Sigmoid colon (tissue), 6 donors: ENCODE measurements at regions not wholly inside any gene's neighbourhood (a gene's known extent, or its start where the extent isn't known, plus 50 kb on each side); places are given as distances from the start of the nearest gene placed in this dataset.

Source experiments
- DNase-seq: peaks from one replicate; pipeline ENCODE4 v3.0.0-alpha.2; 2019
- H3K27ac ChIP-seq, 4 donors: fragments of 200-600 bp; sonication (generic); one replicate each; pipeline ENCODE4 v1.5.1; 2016 to 2019; ENCODE audit warnings: mild to moderate bottlenecking in 1 of 4
- H3K27me3 ChIP-seq, 3 donors: fragments of 200-600 bp; sonication (generic); one replicate each; pipeline ENCODE4 v1.5.1; 2019; ENCODE audit warnings: mild to moderate bottlenecking in 1 of 3
- H3K36me3 ChIP-seq, 4 donors: fragments of 200-600 bp; sonication (generic); one replicate each; pipeline ENCODE4 v1.5.1; 2016 to 2019
- H3K4me1 ChIP-seq, 4 donors: fragments of 200-600 bp; sonication (generic); one replicate each; pipeline ENCODE4 v1.5.1; 2017 to 2019
- H3K4me3 ChIP-seq, 4 donors: fragments of 200-600 bp; sonication (generic); one replicate each; pipeline ENCODE4 v1.5.1; 2017 to 2019; ENCODE audit warnings: mild to moderate bottlenecking in 2 of 4, moderate library complexity in 1 of 4
- H3K9me3 ChIP-seq, 4 donors: fragments of 200-600 bp in 3 of 4; sonication (generic) in 3 of 4; one replicate each; pipeline versions ENCODE4 v1.5.1 to v1.6.1; 2013 to 2019
- EP300 ChIP-seq, 4 donors: sonication (generic); formaldehyde crosslinking; IDR thresholded peaks; one replicate each; pipeline ENCODE4 v1.6.1; 2017; ENCODE audit warnings: antibody characterized with exemption in 4 of 4
- POLR2A ChIP-seq, 2 donors: fragments of 450-650 bp; IDR thresholded peaks; one replicate each; pipeline ENCODE4 v1.6.1; 2016; ENCODE audit warnings: antibody characterized with exemption in 2 of 2, mild to moderate bottlenecking in 2 of 2, moderate library complexity in 2 of 2
- POLR2AphosphoS5 ChIP-seq, 4 donors: sonication (generic); formaldehyde crosslinking; IDR thresholded peaks; one replicate each; pipeline ENCODE4 v1.6.1; 2017; ENCODE audit warnings: antibody characterized with exemption in 4 of 4
- WGBS, 2 donors: extraction: QIAGEN DNeasy Blood & Tissue Kit; methylation state at CpG; one replicate each; pipeline ENCODE4 v1.1.7; 2013; 5-methylcytosine and 5-hydroxymethylcytosine counted together
- intact Hi-C: fragments of 100-400 bp; cut with DNase I; formaldehyde crosslinking; loops from one replicate; pipeline ENCODE4 v1.15.1; 2023
- TF ChIP-seq, protein P1 (sequence below), 4 experiments: fragments of 450-650 bp in 3 of 4; fragments of 200-600 bp in 1 of 4; IDR thresholded peaks; one replicate each; pipeline ENCODE4 v1.5.1; 2016 to 2019; ENCODE audit warnings: antibody characterized with exemption in 4 of 4, mild to moderate bottlenecking in 3 of 4, moderate library complexity in 2 of 4
- donor health status: healthy with polysubstance abuse.
- donor health status: healthy.

DNA sequence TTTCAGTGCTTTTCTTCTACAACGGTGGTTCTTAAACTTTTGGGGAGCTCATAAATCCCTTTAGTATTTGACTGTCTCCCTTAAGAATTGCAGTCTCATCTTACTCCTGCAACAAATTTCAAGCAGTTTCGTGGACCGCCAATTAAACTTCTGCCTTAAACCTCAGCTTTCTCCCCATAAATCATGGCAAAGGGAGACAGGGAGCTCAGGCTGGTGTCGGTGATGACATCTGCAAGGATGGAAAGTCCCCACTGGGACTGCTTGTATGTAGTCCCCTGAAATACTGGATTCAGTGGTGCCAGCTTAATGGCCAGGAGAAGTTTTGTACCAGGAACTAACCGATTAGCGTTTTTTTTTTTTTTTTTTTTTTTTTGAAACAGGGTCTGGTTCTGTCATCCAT lies 148.7 kb upstream of the ITGA6 start:
- no peaks in the 10 kb centered on the region for H3K27me3 ChIP-seq
- TF ChIP-seq POLR2A (IDR thresholded peaks at IDR 0.05): no peak
- no peak for TF ChIP-seq POLR2AphosphoS5 (IDR thresholded peaks at IDR 0.05)
- no peak for TF ChIP-seq EP300 (IDR thresholded peaks at IDR 0.05)
- TF ChIP-seq, protein P1, sequence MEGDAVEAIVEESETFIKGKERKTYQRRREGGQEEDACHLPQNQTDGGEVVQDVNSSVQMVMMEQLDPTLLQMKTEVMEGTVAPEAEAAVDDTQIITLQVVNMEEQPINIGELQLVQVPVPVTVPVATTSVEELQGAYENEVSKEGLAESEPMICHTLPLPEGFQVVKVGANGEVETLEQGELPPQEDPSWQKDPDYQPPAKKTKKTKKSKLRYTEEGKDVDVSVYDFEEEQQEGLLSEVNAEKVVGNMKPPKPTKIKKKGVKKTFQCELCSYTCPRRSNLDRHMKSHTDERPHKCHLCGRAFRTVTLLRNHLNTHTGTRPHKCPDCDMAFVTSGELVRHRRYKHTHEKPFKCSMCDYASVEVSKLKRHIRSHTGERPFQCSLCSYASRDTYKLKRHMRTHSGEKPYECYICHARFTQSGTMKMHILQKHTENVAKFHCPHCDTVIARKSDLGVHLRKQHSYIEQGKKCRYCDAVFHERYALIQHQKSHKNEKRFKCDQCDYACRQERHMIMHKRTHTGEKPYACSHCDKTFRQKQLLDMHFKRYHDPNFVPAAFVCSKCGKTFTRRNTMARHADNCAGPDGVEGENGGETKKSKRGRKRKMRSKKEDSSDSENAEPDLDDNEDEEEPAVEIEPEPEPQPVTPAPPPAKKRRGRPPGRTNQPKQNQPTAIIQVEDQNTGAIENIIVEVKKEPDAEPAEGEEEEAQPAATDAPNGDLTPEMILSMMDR (IDR thresholded peaks at IDR 0.05): no peak
- no peak overlapping the region for H3K27ac ChIP-seq
- H3K4me1 ChIP-seq: no peaks in the 10 kb centered on the region
- no peaks in the 10 kb centered on the region for H3K9me3 ChIP-seq
- 57 to 89% methylated on average over 6 of the region's 6 CpGs for WGBS, 2 donors
- DNase-seq: no peak
- no peak overlapping the region for H3K4me3 ChIP-seq
- H3K36me3 ChIP-seq: no peaks in the 10 kb centered on the region
- intact Hi-C loops: no loop called here

DNA sequence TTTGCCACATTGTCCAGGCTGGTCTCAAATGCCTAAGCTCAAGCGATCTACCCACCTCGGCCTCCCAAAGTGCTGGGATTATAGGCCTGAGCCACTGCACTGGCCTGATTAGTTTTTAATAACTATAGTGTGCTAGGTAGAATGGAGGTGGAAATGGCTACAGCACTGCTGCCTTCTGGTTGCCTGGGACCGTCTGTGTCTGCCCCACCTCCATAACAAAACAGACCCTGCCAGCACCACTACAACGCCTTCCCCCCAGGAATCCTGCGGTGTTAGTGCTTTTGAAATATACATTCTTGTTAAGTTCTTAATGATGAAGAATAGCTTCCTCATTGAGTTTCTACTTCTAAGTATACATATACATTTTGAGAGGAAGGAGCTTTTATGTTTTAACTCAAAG lies 148.2 kb upstream of the ITGA6 start:
- H3K9me3 ChIP-seq: no peaks in the 10 kb centered on the region
- no peak overlapping the region for H3K4me3 ChIP-seq
- no peak for TF ChIP-seq POLR2AphosphoS5 (IDR thresholded peaks at IDR 0.05)
- TF ChIP-seq POLR2A (IDR thresholded peaks at IDR 0.05): no peak
- TF ChIP-seq, protein P1 (IDR thresholded peaks at IDR 0.05): no peak
- no peak for TF ChIP-seq EP300 (IDR thresholded peaks at IDR 0.05)
- H3K4me1 ChIP-seq: no peaks in the 10 kb centered on the region
- WGBS, 2 donors: 89 to 94% methylated on average over 5 of the region's 5 CpGs
- H3K27me3 ChIP-seq: no peaks in the 10 kb centered on the region
- no peak for DNase-seq
- no peak overlapping the region for H3K27ac ChIP-seq
- intact Hi-C loops: no loop called here
- H3K36me3 ChIP-seq: no peaks in the 10 kb centered on the region

DNA sequence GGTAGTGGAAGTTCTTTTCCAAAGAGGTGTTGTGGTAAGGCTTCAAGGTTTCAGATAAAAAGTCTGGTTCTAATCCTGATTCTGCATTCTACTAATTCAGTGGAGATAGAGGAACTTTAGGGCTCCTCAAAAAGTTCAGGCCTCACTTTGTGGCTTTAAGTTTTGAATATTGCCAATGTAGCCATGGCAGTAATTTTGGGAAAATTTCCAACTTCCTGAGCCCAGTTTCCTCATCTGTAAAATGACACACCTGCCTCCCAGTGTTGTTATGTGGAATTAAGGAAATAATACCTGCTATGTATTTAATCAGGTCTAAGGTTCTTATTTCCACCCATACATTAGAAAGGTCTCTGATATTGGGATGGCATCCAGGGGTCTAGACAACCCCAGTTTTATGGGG lies 147.6 kb upstream of the ITGA6 start:
- intact Hi-C loops: no loop called here
- Histone ChIP-seq H3K27ac (no peak overlapping the region), H3K27me3 (no peaks in the 10 kb centered on the region), H3K9me3 (no peaks in the 10 kb centered on the region), H3K4me3 (no peak overlapping the region), H3K36me3 (no peaks in the 10 kb centered on the region), H3K4me1 (peaks cover 0 to 4% (median 1%) of the 10 kb centered on the region in 4 donors)
- TF ChIP-seq, protein P1 (IDR thresholded peaks at IDR 0.05): no peak
- no peak for TF ChIP-seq POLR2AphosphoS5 (IDR thresholded peaks at IDR 0.05)
- TF ChIP-seq EP300 (IDR thresholded peaks at IDR 0.05): no peak
- no peak for DNase-seq

DNA sequence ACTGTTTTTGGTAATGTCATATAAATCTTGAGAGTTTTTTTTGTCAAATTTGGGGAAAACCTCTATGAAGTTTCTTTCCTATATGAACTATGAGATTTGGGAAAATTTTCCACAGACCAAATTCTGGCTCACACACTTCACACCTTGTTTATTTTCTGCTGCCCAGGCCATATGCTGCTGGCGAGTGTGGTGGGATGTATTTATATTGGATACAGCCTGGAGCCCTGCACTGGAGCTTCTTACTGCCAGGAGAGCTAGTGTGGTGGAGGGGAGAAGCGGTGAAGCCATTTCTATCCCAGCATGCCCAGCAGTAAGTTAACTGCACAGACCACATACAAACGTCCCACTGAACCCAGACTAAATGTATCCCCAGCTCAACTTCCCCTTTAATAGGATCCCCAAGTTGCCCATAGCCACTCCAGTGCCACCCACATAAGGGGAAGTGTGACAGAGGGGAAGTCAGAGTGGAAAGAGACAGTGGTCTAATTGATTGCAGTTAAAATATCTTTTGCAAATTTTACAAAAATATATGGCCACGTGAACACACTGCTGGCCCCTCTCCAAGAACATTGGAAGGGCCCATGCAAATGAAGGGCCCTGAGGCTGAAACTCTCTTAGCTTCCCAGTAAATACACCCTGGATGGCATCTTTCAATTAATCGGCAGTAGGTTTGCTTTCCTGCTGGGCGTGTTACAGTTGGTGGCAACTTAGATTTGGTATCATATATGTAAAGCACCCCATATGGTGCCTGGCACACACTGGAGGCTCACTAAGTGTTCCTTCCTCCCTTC lies 146.6 kb upstream of the ITGA6 start:
- H3K4me3 ChIP-seq: no peak overlapping the region
- TF ChIP-seq POLR2A (IDR thresholded peaks at IDR 0.05): no peak
- TF ChIP-seq EP300 (IDR thresholded peaks at IDR 0.05): no peak
- no peak for TF ChIP-seq POLR2AphosphoS5 (IDR thresholded peaks at IDR 0.05)
- TF ChIP-seq, protein P1 (IDR thresholded peaks at IDR 0.05): no peak
- H3K27ac ChIP-seq: no peak overlapping the region
- intact Hi-C loops: no loop called here
- peaks cover 0 to 13% (median 7%) of the 10 kb centered on the region in 4 donors for H3K4me1 ChIP-seq
- no peaks in the 10 kb centered on the region for H3K9me3 ChIP-seq
- no peaks in the 10 kb centered on the region for H3K36me3 ChIP-seq
- DNase-seq: no peak
- H3K27me3 ChIP-seq: no peaks in the 10 kb centered on the region
- 59 to 68% methylated on average over 6 of the region's 6 CpGs for WGBS, 2 donors
